ENCODE measurements at regions not wholly inside any gene's neighbourhood (a gene's known extent, or its start where the extent isn't known, plus 50 kb on each side); places are given as distances from the start of the nearest gene placed in this dataset.

GRCh38 chr12:108462686-108463085, 52.4 kb upstream of the FICD start:
- DNase-seq: no peak

- no peak for DNase-seq
Observed at GRCh38 chr12:108461058-108461660, 53.9 kb upstream of the FICD start.

- DNase-seq: peak; percentile 38
Observed at GRCh38 chr12:108459149-108459548, 55.9 kb upstream of the FICD start.

GRCh38 chr12:108457734-108458361, 57.2 kb upstream of the FICD start:
- no peak for DNase-seq

DNA sequence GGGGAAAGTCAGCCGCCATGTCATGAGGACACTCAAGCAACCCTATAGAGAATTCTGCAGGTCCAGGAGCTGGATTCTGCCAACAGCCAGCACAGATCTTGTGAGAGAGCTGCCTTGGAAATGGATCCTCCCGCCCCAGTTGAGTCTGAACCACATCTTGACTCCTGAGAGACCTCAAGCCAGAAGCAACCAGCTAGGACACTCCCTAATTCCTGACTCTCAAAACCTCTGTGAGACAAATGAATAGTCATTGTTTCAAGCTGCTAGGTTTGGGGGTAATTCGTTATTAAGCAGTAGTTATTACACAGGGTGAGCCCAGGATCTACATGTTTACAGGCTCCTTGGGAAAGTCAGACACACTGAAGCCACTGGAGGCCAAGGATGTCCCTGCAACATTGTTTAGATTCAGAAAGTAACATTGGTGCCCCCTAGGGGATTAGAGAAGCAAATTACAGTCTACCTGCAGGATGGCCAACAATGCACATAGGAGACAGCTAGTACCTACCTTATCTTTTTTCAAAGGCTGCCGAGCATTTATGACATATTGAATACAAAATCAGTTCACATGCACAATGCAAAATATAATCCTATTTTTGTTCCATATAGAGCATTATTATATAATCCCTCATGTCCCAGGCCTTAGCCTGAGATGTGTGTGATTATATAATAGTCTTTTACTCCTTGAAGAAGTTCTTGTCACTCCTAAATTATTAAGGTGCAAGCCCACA, 57.9 kb upstream of the FICD start:
- DNase-seq: no peak

DNA sequence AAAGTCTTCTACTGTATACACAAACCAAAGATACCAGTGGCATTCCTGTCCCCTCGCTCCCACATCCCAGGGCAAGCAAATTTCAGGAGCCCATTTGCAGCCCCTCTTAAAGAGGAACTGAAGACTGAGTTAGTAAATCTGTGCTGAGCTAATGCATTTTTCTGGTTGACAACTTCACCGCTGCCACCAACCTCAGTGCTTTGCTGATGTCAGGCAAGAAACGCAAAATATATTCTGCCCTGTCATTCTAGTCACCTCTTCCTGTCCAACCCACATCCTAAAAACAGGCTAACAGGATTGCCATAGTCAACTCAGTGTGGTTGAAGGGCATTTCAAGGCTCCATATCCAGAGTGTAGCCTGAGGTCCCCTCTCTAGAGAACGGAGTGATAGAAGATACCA, 59.4 kb upstream of the FICD start:
- no peak for DNase-seq

- no peak for DNase-seq
Observed at GRCh38 chr12:108454539-108455139, 60.4 kb upstream of the FICD start.

GRCh38 chr12:108449478-108449877, 65.6 kb upstream of the FICD start:
- no peak for DNase-seq

DNA sequence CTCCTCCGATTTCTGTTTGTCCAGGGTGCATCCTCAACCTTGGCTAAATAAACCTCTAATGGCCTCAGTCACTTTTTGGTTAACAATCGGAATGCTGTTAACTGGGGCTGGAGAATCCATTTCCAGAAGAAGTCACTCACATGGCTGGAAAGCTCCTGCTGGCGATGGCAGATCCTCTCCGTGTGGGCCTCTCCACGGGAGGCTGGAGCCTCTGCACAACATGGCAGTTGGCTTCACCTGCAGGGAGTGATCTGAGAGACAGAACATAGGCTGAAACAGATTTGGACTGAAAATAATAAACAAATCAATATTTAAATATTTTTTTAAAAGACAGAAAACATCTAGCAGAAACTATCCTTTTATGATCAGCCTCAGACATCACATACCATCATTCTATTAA, 66.8 kb upstream of the FICD start:
- no peak for DNase-seq

DNA sequence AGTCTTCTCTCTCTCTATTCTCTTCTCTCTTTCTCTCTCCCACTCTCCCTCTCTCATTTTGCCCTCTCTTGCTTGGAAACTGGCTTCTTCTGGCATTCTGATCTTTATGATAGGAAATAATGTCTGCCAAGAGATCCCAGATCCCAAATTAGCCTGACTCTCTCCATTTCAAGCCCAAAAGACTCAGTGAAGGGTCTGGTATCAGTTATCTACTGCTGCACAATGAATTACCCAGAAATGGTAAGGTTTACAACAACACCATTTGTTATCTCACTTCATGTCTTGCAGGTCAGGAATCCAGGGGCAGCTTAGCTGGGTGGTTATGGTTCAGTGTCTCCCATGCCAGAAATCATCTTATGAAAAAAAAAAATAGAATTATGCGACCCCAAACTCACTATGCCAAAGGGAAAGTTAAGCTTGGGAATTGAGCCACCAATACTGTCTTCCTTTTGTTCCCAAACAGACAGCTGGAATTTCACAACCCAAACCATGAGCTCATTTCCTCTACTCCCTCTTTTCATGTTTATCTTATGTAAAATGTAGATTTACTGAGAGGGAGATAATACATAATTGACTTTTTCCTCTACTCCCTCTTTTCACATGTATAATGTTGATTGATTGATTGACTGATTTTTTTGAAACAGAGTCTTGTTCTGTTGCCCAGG, 67.8 kb upstream of the FICD start:
- no peak for DNase-seq

GRCh38 chr12:108446766-108447165, 68.3 kb upstream of the FICD start:
- DNase-seq: peak; percentile 3

DNA sequence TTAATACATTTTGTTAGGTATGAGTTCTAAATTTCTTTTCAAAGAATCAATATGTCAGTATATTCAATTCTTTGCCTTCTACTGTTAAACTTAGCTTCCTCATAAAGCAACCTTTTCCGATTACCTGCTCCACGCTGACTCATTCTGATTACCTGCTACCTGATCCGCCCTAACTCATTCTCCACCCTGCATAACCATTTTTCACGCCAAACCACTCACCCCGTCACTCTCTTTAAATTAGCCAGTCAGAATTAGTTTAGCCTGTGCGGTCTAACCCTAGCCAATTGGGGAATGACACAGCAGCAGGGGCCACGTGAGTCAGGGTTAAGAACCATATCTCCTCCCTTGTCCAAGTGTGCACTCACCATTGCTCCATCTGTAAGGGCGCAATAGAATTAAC, 72.2 kb upstream of the FICD start:
- no peak for DNase-seq

- DNase-seq: no peak
Observed at GRCh38 chr12:108442067-108442466, 73.0 kb upstream of the FICD start.

GRCh38 chr12:108441549-108441948, 73.5 kb upstream of the FICD start:
- DNase-seq: no peak

GRCh38 chr12:108440736-108441135, 74.3 kb upstream of the FICD start:
- DNase-seq: no peak

DNA sequence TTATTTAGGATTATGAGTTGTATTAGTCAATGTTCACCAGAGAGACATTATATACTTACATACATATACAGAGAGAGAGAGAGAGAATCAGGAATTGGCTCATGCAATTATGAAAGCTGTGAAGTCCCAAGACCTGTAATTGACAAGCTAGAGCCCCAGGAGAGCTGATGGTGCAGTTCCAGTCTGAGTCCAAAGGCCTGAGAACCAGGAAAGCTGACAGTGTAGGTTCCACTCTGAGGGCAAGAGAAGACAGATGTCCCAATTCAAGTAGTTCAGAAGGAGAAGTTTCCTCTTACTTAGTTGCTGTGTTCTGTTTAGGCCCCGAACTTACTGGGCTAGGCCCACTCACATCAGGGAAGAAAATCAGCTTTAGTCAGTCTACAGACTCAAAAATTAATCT, 76.4 kb upstream of the FICD start:
- no peak for DNase-seq

DNA sequence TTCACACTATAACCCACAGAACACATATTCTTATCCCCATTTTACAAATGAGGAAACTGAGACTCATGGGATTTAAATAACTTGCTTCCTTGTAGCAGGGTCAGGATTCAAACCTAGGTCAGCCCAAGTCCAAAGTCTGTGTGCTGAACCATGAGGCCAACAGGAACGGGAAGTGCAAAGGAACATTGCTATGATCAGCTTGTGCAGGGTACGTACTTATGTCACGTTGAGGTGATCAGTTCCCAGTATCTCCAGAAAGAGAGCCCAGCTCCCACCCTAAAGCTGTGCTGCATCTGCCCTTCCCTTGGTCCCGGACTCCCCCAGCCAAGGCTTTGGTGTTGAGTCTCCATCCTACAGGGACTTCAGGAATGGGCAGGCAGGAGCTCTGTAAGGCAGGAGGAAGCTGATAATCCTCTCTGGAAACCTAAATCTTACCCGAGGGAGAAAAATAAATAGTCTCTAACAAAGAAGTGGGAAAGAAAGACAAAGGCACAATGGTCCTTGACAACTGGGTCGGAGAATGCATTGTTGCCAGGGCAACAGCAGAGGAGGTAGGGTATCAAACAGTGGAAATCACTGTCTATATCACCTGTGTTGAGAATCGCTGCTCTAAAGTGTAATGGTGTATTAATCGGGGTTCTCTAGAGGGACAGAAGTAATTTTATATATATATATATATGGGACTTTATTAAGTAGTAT, 82.5 kb upstream of the FICD start:
- no peak for DNase-seq

GRCh38 chr12:108430926-108431325, 84.2 kb upstream of the FICD start:
- no peak for DNase-seq

GRCh38 chr12:108430245-108430644, 84.8 kb upstream of the FICD start:
- no peak for DNase-seq

DNA sequence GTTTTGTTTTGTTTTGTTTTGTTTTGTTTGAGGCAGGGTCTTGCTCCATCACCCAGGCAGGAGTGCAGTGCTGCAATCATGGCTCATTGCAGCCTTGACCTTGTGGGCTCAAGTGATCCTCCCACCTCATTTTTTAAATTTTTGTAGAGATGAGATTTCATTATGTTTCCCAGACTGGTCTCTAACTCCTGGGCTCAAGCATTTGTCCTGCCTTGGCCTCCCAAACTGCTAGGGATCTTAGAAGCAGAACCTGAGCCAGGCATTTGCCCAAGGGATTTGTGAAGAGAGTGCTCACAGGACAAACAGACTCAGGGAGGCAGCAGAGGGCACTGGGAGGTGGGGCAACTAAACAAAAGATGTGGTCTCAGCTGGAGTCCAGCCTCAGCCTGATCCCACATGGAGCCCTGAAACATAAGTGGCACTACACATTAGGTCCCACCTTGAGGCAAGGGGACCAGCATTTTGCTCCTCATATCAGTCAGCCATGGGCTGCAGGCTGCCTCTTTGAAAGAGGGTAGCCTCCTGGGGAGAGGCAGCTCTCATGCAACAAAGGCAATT, 86.2 kb upstream of the CMKLR1 start:
- DNase-seq: no peak

DNA sequence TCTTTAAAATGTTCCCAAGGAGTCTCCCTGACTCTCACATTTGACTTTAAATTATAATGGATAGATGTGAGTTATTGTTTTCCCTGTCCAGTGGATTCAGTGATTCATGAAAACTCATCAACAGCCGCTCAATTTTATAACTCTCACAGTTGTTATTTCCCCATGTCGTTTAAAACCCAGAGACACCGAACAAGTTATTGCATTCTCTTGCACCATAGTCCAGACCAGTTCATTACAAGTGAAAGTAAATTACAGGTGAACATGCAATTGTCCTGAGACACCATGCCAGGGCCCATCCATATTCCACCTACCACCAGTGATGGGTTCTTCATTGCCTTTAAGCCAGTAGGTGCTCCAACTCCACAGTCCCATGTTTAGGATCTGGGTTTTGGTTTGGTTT, 85.7 kb upstream of the CMKLR1 start:
- DNase-seq: no peak

- DNase-seq: no peak
Observed at GRCh38 chr12:108424026-108424425, 84.9 kb upstream of the CMKLR1 start.
